NCI-H1417 (cell line): ENCODE measurements at regions not wholly inside any gene's neighbourhood (a gene's known extent, or its start where the extent isn't known, plus 50 kb on each side); places are given as distances from the start of the nearest gene placed in this dataset.
"Not testable (repeated sequence)": the region's sequence is repeated elsewhere in the genome, so short reads cannot be mapped to it uniquely, and the experiment has no call there.

Experiments
- DNase-seq, 3 experiments: peaks; one replicate each; lab custom pipeline; 2025; lab: John Stamatoyannopoulos, UW

- DNase-seq = no peak
Observed at GRCh38 chr6:113662093-113662665, 195.0 kb upstream of the MARCKS start.

GRCh38 chr6:113662688-113663333, 194.3 kb upstream of the MARCKS start:
- no peak for DNase-seq

- no peak for DNase-seq
Observed at GRCh38 chr6:113664909-113665308, 192.2 kb upstream of the MARCKS start.

GRCh38 chr6:113668641-113669408, 188.3 kb upstream of the MARCKS start:
- DNase-seq = peak in 2 of 3 experiments; percentile 12 to 66

GRCh38 chr6:113669606-113670005, 187.5 kb upstream of the MARCKS start:
- DNase-seq = peak in 2 of 3 experiments; percentile 29 to 36

GRCh38 chr6:113671421-113671820, 185.7 kb upstream of the MARCKS start:
- DNase-seq = no peak

- no peak for DNase-seq
Observed at GRCh38 chr6:113672491-113673149, 184.5 kb upstream of the MARCKS start.

GRCh38 chr6:113674075-113674474, 183.1 kb upstream of the MARCKS start:
- DNase-seq = peak in 2 of 3 experiments; percentile 18 to 53

GRCh38 chr6:113676057-113676456, 181.1 kb upstream of the MARCKS start:
- no peak for DNase-seq

GRCh38 chr6:113676968-113677367, 180.2 kb upstream of the MARCKS start:
- no peak for DNase-seq

- DNase-seq = no peak
Observed at GRCh38 chr6:113679051-113679450, 178.1 kb upstream of the MARCKS start.

GRCh38 chr6:113680301-113680700, 176.8 kb upstream of the MARCKS start:
- no peak for DNase-seq

- no peak for DNase-seq
Observed at GRCh38 chr6:113683968-113684367, 173.2 kb upstream of the MARCKS start.

GRCh38 chr6:113684382-113684901, 172.7 kb upstream of the MARCKS start:
- no peak for DNase-seq

GRCh38 chr6:113686049-113686448, 171.1 kb upstream of the MARCKS start:
- no peak for DNase-seq

- not testable (repeated sequence) for DNase-seq
Observed at GRCh38 chr6:113689620-113690019, 167.5 kb upstream of the MARCKS start.

- DNase-seq = peak in 1 of 3 experiments; percentile 27
Observed at GRCh38 chr6:113690281-113691259, 166.6 kb upstream of the MARCKS start.

GRCh38 chr6:113691260-113691656, 165.9 kb upstream of the MARCKS start:
- DNase-seq = no peak

- DNase-seq = no peak
Observed at GRCh38 chr6:113693851-113694250, 163.3 kb upstream of the MARCKS start.

- DNase-seq = no peak
Observed at GRCh38 chr6:113694278-113695077, 162.7 kb upstream of the MARCKS start.
